Left lung (tissue), 4 donors: ENCODE measurements at regions not wholly inside any gene's neighbourhood (a gene's known extent, or its start where the extent isn't known, plus 50 kb on each side); places are given as distances from the start of the nearest gene placed in this dataset.

Experiments used
- ATAC-seq: fragments of 200-7000 bp; cut with Tn5 transposase; one replicate; pipeline ENCODE4 v1.9.1; 2020; ENCODE audit warnings: moderate library complexity
- DNase-seq, 4 donors: peaks; one replicate each; pipeline ENCODE4 v3.0.0-alpha.2; 2013 to 2020
- H3K27ac ChIP-seq, 2 donors: fragments of 200-600 bp; sonication (generic) in 1 of 2; one replicate each; pipeline versions ENCODE4 v1.5.0 to v1.8.0; 2020 to 2021
- H3K27me3 ChIP-seq, 2 donors: fragments of 200-600 bp; sonication (generic) in 1 of 2; one replicate each; pipeline versions ENCODE4 v1.5.0 to v1.8.0; 2020 to 2021
- H3K36me3 ChIP-seq, 2 donors: fragments of 200-600 bp; sonication (generic) in 1 of 2; one replicate each; pipeline versions ENCODE4 v1.5.0 to v1.8.0; 2020 to 2021
- H3K4me1 ChIP-seq, 2 donors: fragments of 200-600 bp; one replicate each; pipeline ENCODE4 v1.8.0; 2021
- H3K4me3 ChIP-seq, 2 donors: fragments of 200-600 bp; sonication (generic) in 1 of 2; one replicate each; pipeline versions ENCODE4 v1.5.0 to v1.8.0; 2020 to 2021; ENCODE audit warnings: mild to moderate bottlenecking in 1 of 2
- H3K9me3 ChIP-seq, 2 donors: fragments of 200-600 bp; sonication (generic) in 1 of 2; one replicate each; pipeline versions ENCODE4 v1.5.0 to v1.8.0; 2020 to 2021
- intact Hi-C, 2 donors: fragments of 100-400 bp; cut with DNase I; formaldehyde crosslinking; loops; one replicate each; pipeline versions ENCODE4 v1.11.2 to v1.14.2; 2022
- TF ChIP-seq, protein P1 (sequence below), 2 donors: fragments of 200-600 bp; sonication (generic) in 1 of 2; IDR thresholded peaks; one replicate each; pipeline versions ENCODE4 v1.5.0 to v1.8.0; 2021; ENCODE audit warnings: antibody characterized with exemption in 2 of 2
- donor health status: DM: no; HTN: yes; CAD: no.
- donor health status: DM: no; HTN: no; CAD: no.

DNA sequence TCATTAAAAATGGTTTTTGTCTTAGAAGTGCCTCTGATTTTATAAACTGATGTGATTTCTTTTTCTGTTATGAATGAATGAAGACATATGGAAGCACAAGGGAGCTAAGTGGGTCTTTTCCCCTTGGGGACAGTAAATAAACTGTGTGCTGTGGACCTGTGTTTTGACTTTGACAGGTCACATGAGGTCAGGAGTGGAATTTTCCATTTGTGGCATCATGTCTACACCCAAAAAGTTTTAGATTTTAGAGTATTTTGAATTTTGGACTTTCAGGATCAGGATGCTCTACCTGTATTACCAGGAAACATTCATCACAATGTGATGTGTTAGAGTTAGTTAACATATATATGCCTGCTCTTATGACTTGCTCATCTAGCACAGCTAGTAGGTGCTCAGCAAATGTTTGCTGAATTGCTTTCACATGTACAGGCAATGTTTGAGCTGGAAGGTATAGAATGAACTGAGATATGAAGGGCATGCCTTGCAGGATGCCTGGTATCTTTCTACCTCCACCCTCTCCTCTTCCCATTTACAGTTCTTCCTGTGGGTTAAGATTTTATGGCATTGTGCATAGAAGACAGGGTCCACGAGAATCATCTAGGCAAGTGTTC is 73.2 kb upstream of the NR3C1 start:
- Histone ChIP-seq H3K4me1 (peaks cover 0 to 2% of the 10 kb centered on the region in 2 donors), H3K27me3 (no peaks in the 10 kb centered on the region), H3K36me3 (no peaks in the 10 kb centered on the region), H3K9me3 (no peaks in the 10 kb centered on the region), H3K27ac (no peak overlapping the region), H3K4me3 (no peak overlapping the region)
- DNase-seq (no peak), ATAC-seq (no peak)
- TF ChIP-seq, protein P1, sequence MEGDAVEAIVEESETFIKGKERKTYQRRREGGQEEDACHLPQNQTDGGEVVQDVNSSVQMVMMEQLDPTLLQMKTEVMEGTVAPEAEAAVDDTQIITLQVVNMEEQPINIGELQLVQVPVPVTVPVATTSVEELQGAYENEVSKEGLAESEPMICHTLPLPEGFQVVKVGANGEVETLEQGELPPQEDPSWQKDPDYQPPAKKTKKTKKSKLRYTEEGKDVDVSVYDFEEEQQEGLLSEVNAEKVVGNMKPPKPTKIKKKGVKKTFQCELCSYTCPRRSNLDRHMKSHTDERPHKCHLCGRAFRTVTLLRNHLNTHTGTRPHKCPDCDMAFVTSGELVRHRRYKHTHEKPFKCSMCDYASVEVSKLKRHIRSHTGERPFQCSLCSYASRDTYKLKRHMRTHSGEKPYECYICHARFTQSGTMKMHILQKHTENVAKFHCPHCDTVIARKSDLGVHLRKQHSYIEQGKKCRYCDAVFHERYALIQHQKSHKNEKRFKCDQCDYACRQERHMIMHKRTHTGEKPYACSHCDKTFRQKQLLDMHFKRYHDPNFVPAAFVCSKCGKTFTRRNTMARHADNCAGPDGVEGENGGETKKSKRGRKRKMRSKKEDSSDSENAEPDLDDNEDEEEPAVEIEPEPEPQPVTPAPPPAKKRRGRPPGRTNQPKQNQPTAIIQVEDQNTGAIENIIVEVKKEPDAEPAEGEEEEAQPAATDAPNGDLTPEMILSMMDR (IDR thresholded peaks at IDR 0.05) = no peak
- intact Hi-C loops = no loop called here

DNA sequence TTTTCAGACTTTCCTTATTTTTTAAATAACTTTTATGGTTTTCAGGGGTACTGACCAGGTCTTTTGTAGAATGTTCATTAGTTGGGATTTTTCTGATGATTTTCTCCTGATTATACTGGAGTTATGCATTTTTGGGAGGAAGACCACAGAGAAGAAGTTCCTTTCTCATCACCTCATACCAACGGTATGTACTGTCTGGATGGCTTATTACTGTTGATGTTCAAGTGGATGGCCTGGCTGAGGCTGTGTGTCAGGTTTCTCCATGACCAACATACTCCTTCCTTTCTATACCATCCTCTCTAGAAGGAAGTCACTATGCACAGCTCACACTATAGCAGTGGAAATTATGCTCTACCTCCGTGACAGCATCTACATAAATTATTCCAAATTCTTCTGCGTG is 71.1 kb upstream of the NR3C1 start:
- Histone ChIP-seq H3K9me3 (no peaks in the 10 kb centered on the region), H3K4me3 (no peak overlapping the region), H3K4me1 (no peaks in the 10 kb centered on the region), H3K36me3 (no peaks in the 10 kb centered on the region), H3K27ac (no peak overlapping the region), H3K27me3 (no peaks in the 10 kb centered on the region)
- ATAC-seq (no peak), DNase-seq (no peak)
- intact Hi-C loops = no loop called here
- TF ChIP-seq, protein P1 (IDR thresholded peaks at IDR 0.05) = no peak

DNA sequence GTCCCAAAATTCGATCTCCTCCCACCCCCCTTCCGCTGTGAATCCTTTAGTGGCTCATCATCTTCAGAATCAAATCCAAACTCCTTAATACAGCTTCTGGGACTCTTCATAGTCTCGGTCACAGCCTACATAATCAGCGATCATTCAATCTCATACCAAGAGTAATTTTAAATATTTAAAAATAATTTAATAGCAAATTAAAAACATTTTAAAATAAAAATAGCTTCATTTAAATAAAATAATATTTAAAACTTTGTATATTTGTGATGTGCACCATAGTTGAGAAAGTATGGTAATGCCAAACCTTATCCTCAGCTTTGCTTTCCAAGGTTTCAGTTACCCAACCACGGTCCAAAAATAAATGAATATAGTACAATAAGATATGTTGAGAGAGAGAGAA is 70.0 kb upstream of the NR3C1 start:
- TF ChIP-seq, protein P1 (IDR thresholded peaks at IDR 0.05) = no peak
- no peak for DNase-seq

DNA sequence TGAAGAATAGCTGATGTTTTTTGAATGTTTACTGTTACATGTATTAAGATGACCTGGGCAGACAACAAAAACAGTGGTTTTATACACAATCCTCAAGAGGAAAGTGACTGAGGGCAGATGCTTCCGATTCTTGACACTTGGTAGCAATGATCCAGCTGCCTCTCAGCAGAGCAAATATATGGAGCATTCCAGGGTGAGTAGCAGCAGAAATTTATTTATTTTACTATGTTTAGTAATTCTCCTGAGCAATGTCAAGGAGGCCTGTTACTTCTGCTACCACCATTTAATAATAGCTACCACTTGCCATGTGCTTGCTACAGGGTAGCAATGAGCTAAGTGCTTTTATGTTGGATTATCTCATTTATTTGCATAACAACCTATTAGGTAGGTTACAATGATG is 69.1 kb upstream of the NR3C1 start:
- ATAC-seq (no peak), DNase-seq (no peak)
- no peak overlapping the region for H3K4me3 ChIP-seq
- TF ChIP-seq, protein P1 (IDR thresholded peaks at IDR 0.05) = no peak
- H3K27me3 ChIP-seq = no peaks in the 10 kb centered on the region
- no peaks in the 10 kb centered on the region for H3K9me3 ChIP-seq
- no peak overlapping the region for H3K27ac ChIP-seq
- intact Hi-C loops = no loop called here
- H3K4me1 ChIP-seq = no peaks in the 10 kb centered on the region
- H3K36me3 ChIP-seq = no peaks in the 10 kb centered on the region

More for the DNA sequence above, 70.0 kb upstream of the NR3C1 start:
- H3K27ac ChIP-seq = no peak overlapping the region
- intact Hi-C loops = no loop called here
- no peak overlapping the region for H3K4me3 ChIP-seq
- H3K9me3 ChIP-seq = no peaks in the 10 kb centered on the region
- no peaks in the 10 kb centered on the region for H3K27me3 ChIP-seq
- no peaks in the 10 kb centered on the region for H3K4me1 ChIP-seq
- H3K36me3 ChIP-seq = no peaks in the 10 kb centered on the region
- no peak for ATAC-seq

DNA sequence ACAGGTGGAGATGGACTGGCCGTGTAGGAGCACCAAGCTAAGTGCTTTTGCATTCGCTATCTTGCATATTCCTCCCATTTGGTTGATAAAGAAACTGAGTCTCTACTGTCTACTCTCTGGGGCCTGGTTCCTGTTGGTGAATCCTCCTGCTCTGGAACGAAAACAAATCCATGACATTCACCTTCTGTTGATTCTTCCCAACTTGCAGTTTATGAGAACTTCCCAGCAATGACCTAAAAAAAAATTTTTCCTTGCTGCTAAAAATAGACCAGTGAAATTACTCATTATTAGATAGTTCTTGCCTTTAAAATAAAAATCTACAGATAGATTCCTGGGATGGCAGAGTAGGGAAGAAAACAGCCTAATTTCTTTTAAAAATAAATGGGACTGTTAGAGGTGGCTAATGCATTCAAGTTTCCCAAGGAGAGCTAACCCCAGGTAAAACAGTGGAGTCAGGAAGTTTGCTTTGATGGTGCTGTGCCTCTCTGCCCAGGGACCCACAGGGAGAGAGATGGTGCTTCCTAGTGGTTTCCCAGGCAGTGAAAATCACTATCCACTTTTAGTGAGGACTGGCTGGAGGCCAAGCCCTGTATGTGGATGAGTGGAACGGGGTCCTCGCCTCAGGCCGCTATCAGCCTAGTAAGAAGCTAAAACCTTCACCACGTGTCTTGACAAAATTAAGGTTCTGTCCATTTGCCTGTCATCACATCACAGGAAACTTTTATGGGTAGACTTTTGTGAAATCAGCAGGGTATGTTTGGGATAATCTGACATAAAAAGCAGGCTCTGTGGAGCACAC is 68.4 kb upstream of the NR3C1 start:
- no peak overlapping the region for H3K27ac ChIP-seq
- DNase-seq (no peak), ATAC-seq (no peak)
- H3K36me3 ChIP-seq = no peaks in the 10 kb centered on the region
- no peaks in the 10 kb centered on the region for H3K27me3 ChIP-seq
- no peaks in the 10 kb centered on the region for H3K4me1 ChIP-seq
- H3K9me3 ChIP-seq = no peaks in the 10 kb centered on the region
- TF ChIP-seq, protein P1 (IDR thresholded peaks at IDR 0.05) = no peak
- intact Hi-C loops = no loop called here
- H3K4me3 ChIP-seq = no peak overlapping the region
